HG03442 (cell line): ENCODE measurements at regions not wholly inside any gene's neighbourhood (a gene's known extent, or its start where the extent isn't known, plus 50 kb on each side); places are given as distances from the start of the nearest gene placed in this dataset.
"Not testable (repeated sequence)": the region's sequence is repeated elsewhere in the genome, so short reads cannot be mapped to it uniquely, and the experiment has no call there.

Experiments used
- ATAC-seq: cut with Tn5 transposase; IDR thresholded peaks from one replicate; pipeline ENCODE4 v1.9.1; 2021; ENCODE audit warnings: mild to moderate bottlenecking, moderate library complexity; ENCODE audit not compliant: unreplicated experiment

GRCh38 chr9:103068753-103069152 is 73.6 kb downstream of the CYLC2 start:
- no peak for ATAC-seq

GRCh38 chr9:103078581-103078980 is 83.4 kb downstream of the CYLC2 start:
- ATAC-seq: no peak

- ATAC-seq: no peak
Observed at GRCh38 chr9:103082494-103082893, 87.4 kb downstream of the CYLC2 start.

GRCh38 chr9:103089357-103089756 is 94.2 kb downstream of the CYLC2 start:
- no peak for ATAC-seq

GRCh38 chr9:103104101-103104500 is 109.0 kb downstream of the CYLC2 start:
- no peak for ATAC-seq

- ATAC-seq: no peak
Observed at GRCh38 chr9:103116246-103116645, 121.1 kb downstream of the CYLC2 start.

- ATAC-seq: no peak
Observed at GRCh38 chr9:103126494-103126893, 131.4 kb downstream of the CYLC2 start.

- no peak for ATAC-seq
Observed at GRCh38 chr9:103139891-103140290, 144.8 kb downstream of the CYLC2 start.

- ATAC-seq: no peak
Observed at GRCh38 chr9:103152473-103152872, 157.3 kb downstream of the CYLC2 start.

GRCh38 chr9:103167530-103167929 is 172.4 kb downstream of the CYLC2 start:
- no peak for ATAC-seq

GRCh38 chr9:103168254-103168653 is 173.1 kb downstream of the CYLC2 start:
- ATAC-seq: no peak

- ATAC-seq: no peak
Observed at GRCh38 chr9:103169798-103170197, 174.7 kb downstream of the CYLC2 start.

GRCh38 chr9:103183701-103184171 is 188.6 kb downstream of the CYLC2 start:
- no peak for ATAC-seq

GRCh38 chr9:103186959-103187358 is 191.8 kb downstream of the CYLC2 start:
- no peak for ATAC-seq

- no peak for ATAC-seq
Observed at GRCh38 chr9:103188781-103189350, 193.7 kb downstream of the CYLC2 start.

- ATAC-seq: no peak
Observed at GRCh38 chr9:103193992-103194391, 198.9 kb downstream of the CYLC2 start.

- ATAC-seq: no peak
Observed at GRCh38 chr9:103203172-103203571, 208.0 kb downstream of the CYLC2 start.

GRCh38 chr9:103205881-103206585 is 210.9 kb downstream of the CYLC2 start:
- not testable (repeated sequence) for ATAC-seq

- ATAC-seq: no peak
Observed at GRCh38 chr9:103210607-103211006, 215.5 kb downstream of the CYLC2 start.

GRCh38 chr9:103215197-103215596 is 220.1 kb downstream of the CYLC2 start:
- no peak for ATAC-seq

- ATAC-seq: no peak
Observed at GRCh38 chr9:103225702-103226646, 230.8 kb downstream of the CYLC2 start.

GRCh38 chr9:103226647-103227013 is 231.5 kb downstream of the CYLC2 start:
- no peak for ATAC-seq
